Activated CD8-positive, alpha-beta memory T cell treated with anti-CD3 and anti-CD28 coated beads for 24 hours (primary cell): ENCODE measurements at regions not wholly inside any gene's neighbourhood (a gene's known extent, or its start where the extent isn't known, plus 50 kb on each side); places are given as distances from the start of the nearest gene placed in this dataset.

Source experiments
- DNase-seq: peaks from one replicate; pipeline ENCODE4 v3.0.0-alpha.2; 2020

GRCh38 chr2:16124881-16125613 is 184.7 kb downstream of the MYCN start:
- no peak for DNase-seq

GRCh38 chr2:16123856-16124780 is 183.8 kb downstream of the MYCN start:
- no peak for DNase-seq

GRCh38 chr2:16123421-16123820 is 183.1 kb downstream of the MYCN start:
- DNase-seq: no peak

GRCh38 chr2:16122556-16122955 is 182.2 kb downstream of the MYCN start:
- no peak for DNase-seq

- no peak for DNase-seq
Measured at GRCh38 chr2:16121986-16122390, 181.6 kb downstream of the MYCN start.

GRCh38 chr2:16121231-16121985 is 181.1 kb downstream of the MYCN start:
- no peak for DNase-seq

GRCh38 chr2:16120591-16121180 is 180.3 kb downstream of the MYCN start:
- DNase-seq: no peak

GRCh38 chr2:16119741-16120140 is 179.4 kb downstream of the MYCN start:
- no peak for DNase-seq

- no peak for DNase-seq
Measured at GRCh38 chr2:16118611-16119590, 178.6 kb downstream of the MYCN start.

- no peak for DNase-seq
Measured at GRCh38 chr2:16117791-16118610, 177.7 kb downstream of the MYCN start.

GRCh38 chr2:16117021-16117700 is 176.8 kb downstream of the MYCN start:
- DNase-seq: no peak

- no peak for DNase-seq
Measured at GRCh38 chr2:16115881-16116830, 175.8 kb downstream of the MYCN start.

- no peak for DNase-seq
Measured at GRCh38 chr2:16115291-16115690, 174.9 kb downstream of the MYCN start.

- no peak for DNase-seq
Measured at GRCh38 chr2:16114836-16115235, 174.5 kb downstream of the MYCN start.

GRCh38 chr2:16114070-16114469 is 173.7 kb downstream of the MYCN start:
- no peak for DNase-seq

GRCh38 chr2:16113568-16113967 is 173.2 kb downstream of the MYCN start:
- no peak for DNase-seq

GRCh38 chr2:16112972-16113560 is 172.7 kb downstream of the MYCN start:
- no peak for DNase-seq

- DNase-seq: no peak
Measured at GRCh38 chr2:16112251-16112971, 172.1 kb downstream of the MYCN start.
